NCI-H69 (cell line): ENCODE measurements at regions not wholly inside any gene's neighbourhood (a gene's known extent, or its start where the extent isn't known, plus 50 kb on each side); places are given as distances from the start of the nearest gene placed in this dataset.

Source experiments
- DNase-seq: peaks from one replicate; lab custom pipeline; 2025; lab: John Stamatoyannopoulos, UW

- no peak for DNase-seq
These were observed 70.3 kb upstream of the SLC22A23 start for GRCh38 chr6:3526962-3527650.

DNA sequence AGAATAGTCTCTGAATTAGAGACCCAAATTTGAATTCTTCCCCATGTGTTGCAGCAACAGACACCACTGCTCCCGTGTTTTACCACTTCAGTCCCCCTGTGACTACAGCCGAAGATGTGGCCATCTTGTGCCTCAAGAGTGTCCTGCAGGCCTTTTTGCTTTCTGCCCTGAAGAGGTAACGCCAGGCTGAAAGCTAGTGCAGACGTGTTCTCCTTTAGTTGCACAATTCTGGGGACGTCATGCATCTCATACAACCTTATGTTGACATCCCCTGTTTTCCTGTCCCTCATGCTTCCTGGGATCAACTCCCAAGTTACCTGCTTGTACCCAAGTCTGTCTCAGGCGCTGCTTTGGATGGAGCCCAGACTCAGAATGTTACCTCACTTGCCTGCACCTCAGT lies 69.1 kb upstream of the SLC22A23 start:
- DNase-seq: no peak

DNA sequence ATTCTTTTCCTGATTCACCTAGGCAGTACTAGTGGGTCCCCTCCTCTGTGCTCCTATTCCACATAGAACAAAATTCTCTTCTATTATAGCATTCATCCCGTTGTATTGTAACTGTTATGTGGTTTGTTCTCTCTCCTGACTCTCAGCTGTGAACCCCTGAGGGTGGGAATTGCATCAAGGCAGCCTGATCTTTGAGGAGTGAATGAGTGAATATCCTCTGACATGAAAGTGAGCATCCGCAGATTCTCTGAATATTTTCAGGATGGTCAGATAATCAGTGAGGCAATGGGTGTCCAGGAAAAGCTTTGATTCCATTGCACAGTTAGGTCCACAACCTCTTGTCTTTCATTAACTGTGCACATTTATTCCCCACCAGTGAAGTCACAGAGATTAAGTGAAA lies 67.6 kb upstream of the SLC22A23 start:
- DNase-seq: no peak

GRCh38 chr6:3523966-3524365 lies 67.1 kb upstream of the SLC22A23 start:
- no peak for DNase-seq

- DNase-seq: no peak
These were observed 66.4 kb upstream of the SLC22A23 start for GRCh38 chr6:3523271-3523670.

GRCh38 chr6:3522561-3523260 lies 65.9 kb upstream of the SLC22A23 start:
- no peak for DNase-seq

- peak; percentile 54 for DNase-seq
These were observed 63.7 kb upstream of the SLC22A23 start for GRCh38 chr6:3520281-3521230.

DNA sequence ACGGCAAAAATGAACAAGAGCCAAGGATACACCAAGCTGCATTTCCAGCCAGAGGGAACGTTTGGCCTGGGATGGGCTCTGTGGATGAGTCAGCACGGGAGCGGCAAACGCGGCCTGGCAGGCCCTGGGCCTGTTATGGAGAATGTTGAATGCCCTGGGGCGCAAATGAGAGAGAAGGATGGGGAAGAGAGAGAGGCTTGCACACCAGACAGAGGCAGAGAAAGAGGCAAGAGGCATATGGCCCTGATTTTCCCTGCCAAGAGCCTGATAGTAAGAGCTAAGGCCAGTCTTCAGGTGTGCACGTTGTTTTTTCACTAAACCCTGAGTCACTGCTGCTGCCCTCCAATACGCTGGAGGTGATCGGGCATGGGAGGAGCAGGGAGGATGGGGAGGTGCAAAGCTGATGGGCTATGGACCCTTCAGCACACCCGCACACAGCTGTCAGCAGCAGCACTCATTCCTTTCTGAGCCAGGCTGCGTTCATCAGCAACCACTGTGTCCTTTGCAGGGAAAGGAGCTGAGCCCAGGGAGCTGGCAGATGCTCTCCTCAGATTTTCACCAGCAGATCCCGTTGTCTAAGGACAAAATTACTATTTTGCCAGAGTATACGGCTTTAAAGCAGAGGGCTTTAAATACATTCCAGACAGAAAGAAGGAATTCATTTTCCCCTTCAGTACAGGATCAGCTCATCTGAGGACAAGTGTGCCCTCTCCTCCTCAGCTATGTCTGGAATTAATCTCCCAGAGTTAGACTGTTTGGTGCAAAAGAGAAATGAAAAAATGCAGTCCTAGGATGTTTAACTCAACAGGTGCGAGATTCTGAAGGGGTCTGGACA lies 61.7 kb upstream of the SLC22A23 start:
- DNase-seq: peak; percentile 79

DNA sequence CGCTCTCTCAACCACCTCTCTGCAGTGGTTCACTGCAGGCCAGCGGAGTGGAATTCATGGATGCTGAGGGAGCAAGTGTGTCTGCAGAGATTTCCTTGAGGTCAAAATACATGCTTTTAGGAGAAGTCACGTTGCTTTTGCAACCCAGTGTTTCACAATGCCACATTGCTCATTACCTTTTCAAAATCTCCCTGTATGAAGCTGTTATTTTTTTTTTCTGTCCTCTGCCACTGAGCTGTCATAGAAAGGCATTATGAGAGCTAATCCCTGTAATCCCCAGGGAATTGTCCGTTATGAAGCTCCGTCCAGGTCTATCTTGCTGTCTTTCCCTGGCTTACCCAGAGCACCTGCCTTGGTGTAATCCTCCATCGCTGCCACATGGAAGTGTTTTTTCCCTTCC lies 60.5 kb upstream of the SLC22A23 start:
- DNase-seq: peak; percentile 31

DNA sequence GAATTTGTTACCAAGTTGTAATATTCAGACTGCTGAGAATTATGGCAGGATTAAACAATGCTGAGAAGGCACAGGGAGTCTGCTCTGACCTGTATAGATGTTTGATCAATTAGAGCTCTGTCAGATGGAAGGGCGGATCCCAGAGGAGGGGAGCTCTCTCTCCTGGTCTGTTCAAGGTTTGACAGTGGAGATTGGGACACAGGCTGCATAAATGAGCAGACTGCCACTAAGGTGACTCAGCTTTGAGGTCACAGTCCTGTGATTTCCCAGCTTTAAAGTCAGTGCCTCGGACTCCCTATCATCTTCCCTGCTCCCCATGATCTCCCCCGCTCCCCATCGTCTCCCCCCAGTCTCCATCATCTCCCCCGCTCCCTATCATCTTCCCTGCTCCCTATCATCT lies 59.2 kb upstream of the SLC22A23 start:
- DNase-seq: peak; percentile 83

DNA sequence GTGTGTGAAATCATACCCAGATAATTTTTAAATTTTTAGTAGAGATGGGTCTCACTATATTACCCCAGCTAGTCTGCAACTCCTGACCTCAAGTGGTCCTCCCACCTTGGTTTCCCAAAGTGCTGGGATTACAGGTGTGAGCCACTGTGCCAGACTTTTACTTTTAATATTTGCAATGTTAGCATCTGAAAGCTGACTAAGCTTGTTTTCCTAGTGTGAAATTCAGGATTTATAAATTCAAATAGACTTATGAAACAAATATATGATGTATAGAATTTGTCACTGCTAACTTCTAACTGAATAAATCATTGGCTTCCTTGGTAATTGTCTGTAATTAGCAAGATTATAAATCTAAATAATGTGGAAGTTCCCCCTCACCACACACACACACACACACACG lies 58.8 kb upstream of the SLC22A23 start:
- DNase-seq: no peak

- no peak for DNase-seq
These were observed 56.6 kb upstream of the SLC22A23 start for GRCh38 chr6:3513416-3513815.

DNA sequence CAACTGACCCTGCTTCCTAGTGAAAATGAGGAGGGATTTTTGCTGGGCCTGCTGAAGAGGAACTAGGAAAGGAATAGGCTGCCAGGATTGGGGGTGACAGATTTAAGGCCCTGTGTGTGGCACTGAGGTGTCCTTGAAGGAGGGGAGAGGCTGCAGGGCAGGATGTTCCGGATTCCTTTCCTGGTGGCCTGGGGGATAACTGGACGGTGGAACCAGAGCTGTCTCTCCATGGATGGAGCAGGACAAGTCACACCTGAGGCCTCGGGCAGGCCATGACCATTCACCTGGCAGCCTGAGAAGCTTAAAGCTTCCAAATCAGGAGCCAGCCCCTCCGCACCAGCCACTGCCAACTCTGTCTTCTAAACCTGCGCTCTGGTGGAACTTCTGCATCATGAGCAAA lies 56.0 kb upstream of the SLC22A23 start:
- no peak for DNase-seq

DNA sequence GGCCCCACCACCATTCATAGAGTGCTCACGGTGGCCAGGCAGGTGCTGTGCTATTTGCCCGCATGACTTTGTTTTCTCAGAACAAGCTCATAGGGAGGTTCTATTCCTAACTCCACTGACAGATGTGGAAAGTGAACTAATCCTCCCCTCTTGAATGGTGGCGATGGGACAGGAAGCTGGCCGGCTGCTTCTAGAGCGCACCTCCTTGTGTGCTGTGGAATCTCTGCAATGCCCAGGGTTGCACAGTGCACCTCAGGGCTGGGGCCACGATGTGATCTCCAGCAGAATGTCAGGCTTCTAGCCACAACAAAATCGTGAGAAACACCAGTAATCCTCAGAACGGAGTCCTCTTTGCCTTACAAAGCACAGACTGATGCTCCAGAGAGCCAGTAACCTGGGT lies 53.8 kb upstream of the SLC22A23 start:
- peak; percentile 37 for DNase-seq

DNA sequence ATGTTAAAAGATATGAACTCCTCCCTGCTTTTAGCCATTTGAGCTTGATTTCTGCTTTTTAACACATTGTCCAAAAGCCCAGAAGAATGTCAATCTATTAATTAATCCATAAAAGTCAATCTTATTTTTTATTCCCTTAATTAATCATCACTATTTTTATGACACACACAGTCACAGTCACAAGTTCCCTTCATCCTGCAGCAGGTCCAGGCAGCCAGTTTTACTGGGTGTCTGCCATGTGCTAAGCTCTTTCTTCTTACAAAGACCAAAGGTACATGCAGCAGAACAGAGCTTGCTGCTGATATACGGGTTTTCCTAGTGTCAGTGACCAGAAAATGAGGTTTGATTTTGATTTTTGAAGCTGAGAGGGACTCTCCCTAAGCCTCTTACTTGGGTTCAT lies 53.3 kb upstream of the SLC22A23 start:
- DNase-seq: peak; percentile 37

- no peak for DNase-seq
These were observed 52.5 kb upstream of the SLC22A23 start for GRCh38 chr6:3509336-3509735.

- peak; percentile 11 for DNase-seq
These were observed 50.0 kb upstream of the SLC22A23 start for GRCh38 chr6:3506751-3507383.
